Neural cell (in vitro differentiated cells): ENCODE measurements at regions not wholly inside any gene's neighbourhood (a gene's known extent, or its start where the extent isn't known, plus 50 kb on each side); places are given as distances from the start of the nearest gene placed in this dataset.

Source experiments
- EP300 ChIP-seq: fragments of 450-650 bp; conservative IDR thresholded peaks from 2 replicates; pipeline ENCODE4 v1.6.1; 2014; ENCODE audit warnings: antibody characterized with exemption, mild to moderate bottlenecking, moderate library complexity; ENCODE audit not compliant: poor library complexity, severe bottlenecking
- EZH2 ChIP-seq: fragments of 200-600, 300-800 bp; shearing (Covaris generic), sonication (generic); IDR thresholded peaks from 2 replicates; pipeline ENCODE4 v1.6.1; 2014; ENCODE audit warnings: antibody characterized with exemption, low read length, borderline replicate concordance, mild to moderate bottlenecking; ENCODE audit not compliant: insufficient read depth, poor library complexity, severe bottlenecking
- MXI1 ChIP-seq: fragments of 450-650 bp; conservative IDR thresholded peaks from 2 replicates; pipeline ENCODE4 v1.6.1; 2014; ENCODE audit warnings: antibody characterized with exemption, mild to moderate bottlenecking; ENCODE audit not compliant: poor library complexity, severe bottlenecking
- POLR2AphosphoS5 ChIP-seq: IDR thresholded peaks from 2 replicates; pipeline ENCODE4 v1.6.1; 2012
- SMC3 ChIP-seq: fragments of 450-650 bp; conservative IDR thresholded peaks from 2 replicates; pipeline ENCODE4 v1.6.1; 2014; ENCODE audit warnings: antibody characterized with exemption, mild to moderate bottlenecking, moderate library complexity; ENCODE audit not compliant: poor library complexity
- TAF1 ChIP-seq: IDR thresholded peaks from 2 replicates; pipeline ENCODE4 v1.6.1; 2012; ENCODE audit warnings: low read depth
- TF ChIP-seq, protein P1 (sequence below): fragments of 450-650 bp; IDR thresholded peaks from 2 replicates; pipeline ENCODE4 v1.5.1; 2014; ENCODE audit warnings: antibody characterized with exemption, mild to moderate bottlenecking, moderate library complexity; ENCODE audit not compliant: poor library complexity, severe bottlenecking
- TF ChIP-seq, protein P2 (sequence below): IDR thresholded peaks from 2 replicates; pipeline ENCODE4 v1.6.1; 2012; ENCODE audit warnings: borderline replicate concordance

DNA sequence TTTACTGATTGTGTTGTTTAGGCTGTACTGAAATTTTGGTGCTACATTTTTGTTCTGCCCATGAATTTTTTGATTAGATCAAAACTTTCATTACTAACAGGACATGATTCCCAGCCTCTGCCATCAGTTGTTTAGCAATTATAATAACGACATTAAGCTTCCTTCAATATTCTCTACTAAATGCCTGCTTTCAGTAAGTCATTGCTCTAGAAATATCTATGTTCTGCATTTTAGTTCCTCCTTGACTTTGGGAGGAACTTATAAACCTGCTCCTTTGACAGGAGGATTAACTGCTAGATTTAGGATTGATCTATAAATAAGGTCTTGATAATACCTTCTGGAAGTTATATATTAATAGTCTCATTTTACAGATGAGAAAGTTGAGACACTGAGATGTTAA is 269.1 kb downstream of the RAP2B start:
- TF ChIP-seq MXI1 = no peak
- TF ChIP-seq, protein P1, sequence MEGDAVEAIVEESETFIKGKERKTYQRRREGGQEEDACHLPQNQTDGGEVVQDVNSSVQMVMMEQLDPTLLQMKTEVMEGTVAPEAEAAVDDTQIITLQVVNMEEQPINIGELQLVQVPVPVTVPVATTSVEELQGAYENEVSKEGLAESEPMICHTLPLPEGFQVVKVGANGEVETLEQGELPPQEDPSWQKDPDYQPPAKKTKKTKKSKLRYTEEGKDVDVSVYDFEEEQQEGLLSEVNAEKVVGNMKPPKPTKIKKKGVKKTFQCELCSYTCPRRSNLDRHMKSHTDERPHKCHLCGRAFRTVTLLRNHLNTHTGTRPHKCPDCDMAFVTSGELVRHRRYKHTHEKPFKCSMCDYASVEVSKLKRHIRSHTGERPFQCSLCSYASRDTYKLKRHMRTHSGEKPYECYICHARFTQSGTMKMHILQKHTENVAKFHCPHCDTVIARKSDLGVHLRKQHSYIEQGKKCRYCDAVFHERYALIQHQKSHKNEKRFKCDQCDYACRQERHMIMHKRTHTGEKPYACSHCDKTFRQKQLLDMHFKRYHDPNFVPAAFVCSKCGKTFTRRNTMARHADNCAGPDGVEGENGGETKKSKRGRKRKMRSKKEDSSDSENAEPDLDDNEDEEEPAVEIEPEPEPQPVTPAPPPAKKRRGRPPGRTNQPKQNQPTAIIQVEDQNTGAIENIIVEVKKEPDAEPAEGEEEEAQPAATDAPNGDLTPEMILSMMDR = no peak
- no peak for TF ChIP-seq SMC3
- TF ChIP-seq POLR2AphosphoS5 = no peak
- no peak for TF ChIP-seq EP300
- TF ChIP-seq EZH2 = no peak
- TF ChIP-seq, protein P2, sequence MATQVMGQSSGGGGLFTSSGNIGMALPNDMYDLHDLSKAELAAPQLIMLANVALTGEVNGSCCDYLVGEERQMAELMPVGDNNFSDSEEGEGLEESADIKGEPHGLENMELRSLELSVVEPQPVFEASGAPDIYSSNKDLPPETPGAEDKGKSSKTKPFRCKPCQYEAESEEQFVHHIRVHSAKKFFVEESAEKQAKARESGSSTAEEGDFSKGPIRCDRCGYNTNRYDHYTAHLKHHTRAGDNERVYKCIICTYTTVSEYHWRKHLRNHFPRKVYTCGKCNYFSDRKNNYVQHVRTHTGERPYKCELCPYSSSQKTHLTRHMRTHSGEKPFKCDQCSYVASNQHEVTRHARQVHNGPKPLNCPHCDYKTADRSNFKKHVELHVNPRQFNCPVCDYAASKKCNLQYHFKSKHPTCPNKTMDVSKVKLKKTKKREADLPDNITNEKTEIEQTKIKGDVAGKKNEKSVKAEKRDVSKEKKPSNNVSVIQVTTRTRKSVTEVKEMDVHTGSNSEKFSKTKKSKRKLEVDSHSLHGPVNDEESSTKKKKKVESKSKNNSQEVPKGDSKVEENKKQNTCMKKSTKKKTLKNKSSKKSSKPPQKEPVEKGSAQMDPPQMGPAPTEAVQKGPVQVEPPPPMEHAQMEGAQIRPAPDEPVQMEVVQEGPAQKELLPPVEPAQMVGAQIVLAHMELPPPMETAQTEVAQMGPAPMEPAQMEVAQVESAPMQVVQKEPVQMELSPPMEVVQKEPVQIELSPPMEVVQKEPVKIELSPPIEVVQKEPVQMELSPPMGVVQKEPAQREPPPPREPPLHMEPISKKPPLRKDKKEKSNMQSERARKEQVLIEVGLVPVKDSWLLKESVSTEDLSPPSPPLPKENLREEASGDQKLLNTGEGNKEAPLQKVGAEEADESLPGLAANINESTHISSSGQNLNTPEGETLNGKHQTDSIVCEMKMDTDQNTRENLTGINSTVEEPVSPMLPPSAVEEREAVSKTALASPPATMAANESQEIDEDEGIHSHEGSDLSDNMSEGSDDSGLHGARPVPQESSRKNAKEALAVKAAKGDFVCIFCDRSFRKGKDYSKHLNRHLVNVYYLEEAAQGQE = no peak
- TF ChIP-seq TAF1 = no peak
